ENCODE measurements at regions not wholly inside any gene's neighbourhood (a gene's known extent, or its start where the extent isn't known, plus 50 kb on each side); places are given as distances from the start of the nearest gene placed in this dataset.
A peak's percentile ranks its signal among the peaks of the same experiment; 100 is the strongest.

DNA sequence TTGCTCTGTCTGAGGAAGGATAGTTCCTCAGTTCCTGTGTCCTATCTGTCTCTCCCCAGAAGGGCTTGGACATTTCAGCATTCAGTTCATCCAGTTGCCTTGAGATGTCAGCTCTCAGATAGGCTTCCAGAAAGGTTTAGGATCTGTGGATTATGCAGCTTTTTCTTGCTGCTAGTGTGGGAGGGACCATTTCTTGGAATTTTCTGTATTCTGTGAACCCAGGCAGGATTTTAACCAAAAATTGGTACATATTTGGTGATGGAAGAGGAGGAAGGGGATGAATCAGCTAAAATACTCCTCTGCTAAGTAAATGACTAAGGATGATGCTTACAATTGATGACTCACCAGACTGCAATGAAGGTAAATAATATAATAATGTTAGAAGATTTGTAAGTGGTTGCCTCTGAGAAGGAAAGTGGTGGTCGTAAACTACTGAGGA, 58.6 kb upstream of the DOCK10 start:
- ATAC-seq (ENCODE audit: low read depth): peak; percentile 90
- peak overlapping the region; percentile 80 for H3K27ac ChIP-seq (ENCODE audit: poor library complexity, severe bottlenecking)

DNA sequence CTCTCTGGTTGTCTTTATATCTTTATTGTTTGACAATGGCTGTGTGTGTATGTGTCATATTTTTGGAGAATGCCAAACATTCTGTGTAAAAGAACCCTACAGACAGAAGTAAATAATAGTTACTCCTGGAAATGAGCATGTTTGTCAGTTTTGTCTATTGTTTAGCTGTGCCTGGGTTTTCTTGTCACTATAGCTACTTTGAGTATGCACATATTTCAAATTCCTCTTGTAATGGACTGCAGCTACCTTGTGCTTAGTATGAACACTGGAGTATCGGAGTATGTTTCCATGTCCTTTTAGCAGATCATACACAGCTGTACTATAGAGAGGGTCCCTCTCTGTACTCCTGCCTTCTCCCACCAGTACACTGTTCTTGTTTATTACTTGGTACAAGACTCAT, 58.0 kb upstream of the DOCK10 start:
- H3K9me3 ChIP-seq (ENCODE audit: severe bottlenecking): no peaks in the 10 kb centered on the region
- TF ChIP-seq, protein P1, sequence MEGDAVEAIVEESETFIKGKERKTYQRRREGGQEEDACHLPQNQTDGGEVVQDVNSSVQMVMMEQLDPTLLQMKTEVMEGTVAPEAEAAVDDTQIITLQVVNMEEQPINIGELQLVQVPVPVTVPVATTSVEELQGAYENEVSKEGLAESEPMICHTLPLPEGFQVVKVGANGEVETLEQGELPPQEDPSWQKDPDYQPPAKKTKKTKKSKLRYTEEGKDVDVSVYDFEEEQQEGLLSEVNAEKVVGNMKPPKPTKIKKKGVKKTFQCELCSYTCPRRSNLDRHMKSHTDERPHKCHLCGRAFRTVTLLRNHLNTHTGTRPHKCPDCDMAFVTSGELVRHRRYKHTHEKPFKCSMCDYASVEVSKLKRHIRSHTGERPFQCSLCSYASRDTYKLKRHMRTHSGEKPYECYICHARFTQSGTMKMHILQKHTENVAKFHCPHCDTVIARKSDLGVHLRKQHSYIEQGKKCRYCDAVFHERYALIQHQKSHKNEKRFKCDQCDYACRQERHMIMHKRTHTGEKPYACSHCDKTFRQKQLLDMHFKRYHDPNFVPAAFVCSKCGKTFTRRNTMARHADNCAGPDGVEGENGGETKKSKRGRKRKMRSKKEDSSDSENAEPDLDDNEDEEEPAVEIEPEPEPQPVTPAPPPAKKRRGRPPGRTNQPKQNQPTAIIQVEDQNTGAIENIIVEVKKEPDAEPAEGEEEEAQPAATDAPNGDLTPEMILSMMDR (IDR thresholded peaks at IDR 0.05; ENCODE audit: poor library complexity, severe bottlenecking): no peak
- DNase-seq (ENCODE audit: low spot score) (no peak), ATAC-seq (ENCODE audit: low read depth) (peak; percentile 10; the same call in 2 of the 3 replicates)
- H3K27ac ChIP-seq (ENCODE audit: poor library complexity, severe bottlenecking): peak overlapping the region; percentile 80
- H3K4me1 ChIP-seq (ENCODE audit: insufficient read depth, poor library complexity, severe bottlenecking): peaks cover 29% of the 10 kb centered on the region
- H3K4me3 ChIP-seq (ENCODE audit: severe bottlenecking): no peak overlapping the region
- H3K27me3 ChIP-seq (ENCODE audit: insufficient read depth, poor library complexity, severe bottlenecking): no peaks in the 10 kb centered on the region
- no peaks in the 10 kb centered on the region for H3K36me3 ChIP-seq (ENCODE audit: low read depth)

More for the DNA sequence above, 58.6 kb upstream of the DOCK10 start:
- DNase-seq (ENCODE audit: low spot score): no peak
- Histone ChIP-seq H3K36me3 (ENCODE audit: low read depth) (no peaks in the 10 kb centered on the region), H3K4me3 (ENCODE audit: severe bottlenecking) (no peak overlapping the region), H3K27me3 (ENCODE audit: insufficient read depth, poor library complexity, severe bottlenecking) (no peaks in the 10 kb centered on the region), H3K9me3 (ENCODE audit: severe bottlenecking) (no peaks in the 10 kb centered on the region), H3K4me1 (ENCODE audit: insufficient read depth, poor library complexity, severe bottlenecking) (peaks cover 29% of the 10 kb centered on the region)
- TF ChIP-seq, protein P1 (IDR thresholded peaks at IDR 0.05; ENCODE audit: poor library complexity, severe bottlenecking): no peak

DNA sequence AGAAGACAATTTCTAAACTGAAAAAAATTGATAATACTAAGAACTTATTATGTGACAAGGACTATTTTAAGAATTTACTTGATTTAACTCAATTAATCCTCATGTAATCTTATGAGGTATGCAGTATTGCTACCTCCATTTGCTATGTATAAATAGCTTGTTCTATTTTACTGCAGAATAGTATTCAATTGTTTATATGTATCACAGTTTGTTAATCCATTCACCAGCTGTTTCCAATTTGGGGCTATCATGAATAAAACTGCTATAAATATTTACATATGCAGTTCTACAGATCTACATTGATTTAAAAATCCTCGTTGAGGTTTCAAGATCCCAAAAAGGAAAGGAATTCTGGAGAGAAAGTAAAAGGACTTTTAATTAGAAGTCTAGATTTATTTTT, 54.8 kb upstream of the DOCK10 start:
- H3K9me3 ChIP-seq (ENCODE audit: severe bottlenecking): no peaks in the 10 kb centered on the region
- H3K27me3 ChIP-seq (ENCODE audit: insufficient read depth, poor library complexity, severe bottlenecking): no peaks in the 10 kb centered on the region
- no peaks in the 10 kb centered on the region for H3K36me3 ChIP-seq (ENCODE audit: low read depth)
- no peak overlapping the region for H3K4me3 ChIP-seq (ENCODE audit: severe bottlenecking)
- ATAC-seq (ENCODE audit: low read depth): no peak
- DNase-seq (ENCODE audit: low spot score): no peak
- H3K4me1 ChIP-seq (ENCODE audit: insufficient read depth, poor library complexity, severe bottlenecking): peaks cover 15% of the 10 kb centered on the region
- TF ChIP-seq, protein P1 (IDR thresholded peaks at IDR 0.05; ENCODE audit: poor library complexity, severe bottlenecking): no peak
- H3K27ac ChIP-seq (ENCODE audit: poor library complexity, severe bottlenecking): no peak overlapping the region
